Endothelial cell of umbilical vein (primary cell): ENCODE measurements at regions not wholly inside any gene's neighbourhood (a gene's known extent, or its start where the extent isn't known, plus 50 kb on each side); places are given as distances from the start of the nearest gene placed in this dataset.

Experiments
- BruUV-seq: library from RNA; stranded (reverse); fragments of 400-500 nt; replicated peaks from 2 replicates; lab custom pipeline; 2021; lab: Mats Ljungman, UMichigan
- CTCF ChIA-PET: fragments of 300-600, 350-600 bp; sonication (Branson Sonifier 250); formaldehyde crosslinking; loops from one replicate; lab custom pipeline; 2021; ENCODE audit warnings: antibody characterized with exemption, inconsistent platforms; lab: Charles Lee
- POLR2A ChIA-PET: fragments of 300-600, 350-600 bp; sonication (Branson Sonifier 250); formaldehyde crosslinking; loops from one replicate; lab custom pipeline; 2021; ENCODE audit warnings: antibody characterized with exemption, inconsistent platforms; lab: Charles Lee
- DNase-seq: peaks from one replicate; pipeline ENCODE4 v3.0.0-alpha.2; 2011; ENCODE audit warnings: low read depth, low spot score
- FAIRE-seq: peaks from 2 replicates; lab custom pipeline; 2011; peaks lifted over from hg19 to GRCh38; lab: Jason Lieb, UNC
- H2AFZ ChIP-seq: 2 replicates; pipeline ENCODE4 v1.6.0; 2012; ENCODE audit warnings: low read depth, low read length, control low read depth, inconsistent platforms
- H3K27ac ChIP-seq: 2 replicates; pipeline ENCODE4 v1.5.1; 2011; ENCODE audit warnings: low read depth, mild to moderate bottlenecking, control low read depth, low read length, moderate library complexity; ENCODE audit not compliant: insufficient read depth
- H3K27me3 ChIP-seq, 2 experiments: 2 replicates each; pipeline versions ENCODE4 v1.6.0 to v1.6.1; 2011; ENCODE audit warnings: low read length in 2 of 2, mixed read lengths in 1 of 2; ENCODE audit not compliant: control insufficient read depth in 2 of 2, insufficient read depth in 2 of 2
- H3K36me3 ChIP-seq, 2 experiments: 2 replicates in 1 of 2; 3 replicates in 1 of 2; pipeline ENCODE4 v1.5.1; 2011; ENCODE audit warnings: low read length in 2 of 2, mild to moderate bottlenecking in 1 of 2, moderate library complexity in 1 of 2; ENCODE audit not compliant: control insufficient read depth in 2 of 2, insufficient read depth in 2 of 2; ENCODE audit errors: extremely low read depth in 1 of 2
- H3K4me1 ChIP-seq: 3 replicates; pipeline ENCODE4 v1.5.1; 2011; ENCODE audit warnings: mild to moderate bottlenecking, low read length; ENCODE audit not compliant: control insufficient read depth, insufficient read depth; ENCODE audit errors: extremely low read depth
- H3K4me2 ChIP-seq: 2 replicates; pipeline ENCODE4 v1.6.1; 2011; ENCODE audit warnings: low read length, control low read depth, mixed read lengths; ENCODE audit not compliant: insufficient read depth
- H3K4me3 ChIP-seq, 3 experiments: fragments of 200-600 bp in 1 of 3; sonication (generic), shearing (Covaris generic) in 1 of 3; replicated peaks in 1 of 3; 2 replicates each; pipeline ENCODE4 v1.5.1; 2011 to 2016; ENCODE audit warnings: control low read depth in 3 of 3, low read length in 3 of 3, mild to moderate bottlenecking in 2 of 3, inconsistent platforms in 1 of 3, low read depth in 1 of 3, moderate library complexity in 1 of 3; ENCODE audit not compliant: insufficient read depth in 1 of 3
- H3K79me2 ChIP-seq: 2 replicates; pipeline ENCODE4 v1.6.0; 2012; ENCODE audit warnings: low read length, inconsistent platforms; ENCODE audit not compliant: control insufficient read depth, insufficient read depth
- H3K9ac ChIP-seq: replicated peaks from 2 replicates; pipeline ENCODE3; 2011; ENCODE audit warnings: low read length, control low read depth; ENCODE audit not compliant: insufficient read depth; ENCODE audit errors: extremely low read depth
- H3K9me1 ChIP-seq: replicated peaks from 3 replicates; pipeline ENCODE4 v1.6.0; 2011; ENCODE audit warnings: mild to moderate bottlenecking, low read length; ENCODE audit not compliant: control insufficient read depth, insufficient read depth; ENCODE audit errors: extremely low read depth
- H3K9me3 ChIP-seq: replicated peaks from 2 replicates; pipeline ENCODE4 v1.5.1; 2012; ENCODE audit warnings: low read length, inconsistent platforms; ENCODE audit not compliant: control insufficient read depth, insufficient read depth
- H4K20me1 ChIP-seq: replicated peaks from 2 replicates; pipeline ENCODE3; 2011; ENCODE audit warnings: mild to moderate bottlenecking, low read length; ENCODE audit not compliant: control insufficient read depth, insufficient read depth; ENCODE audit errors: extremely low read depth
- CTCF ChIP-seq, 2 donors: IDR thresholded peaks; 1 replicate in 1 of 2; 2 replicates in 1 of 2; pipeline ENCODE4 v1.5.1; 2011; ENCODE audit warnings: low read length in 2 of 2, mild to moderate bottlenecking in 2 of 2, moderate library complexity in 2 of 2, control low read depth in 1 of 2, inconsistent platforms in 1 of 2, low read depth in 1 of 2; ENCODE audit not compliant: insufficient read depth in 1 of 2; ENCODE audit errors: extremely low read depth in 1 of 2
- EZH2 ChIP-seq: IDR thresholded peaks from 2 replicates; pipeline ENCODE4 v1.6.1; 2012; ENCODE audit warnings: borderline replicate concordance, low read depth, mild to moderate bottlenecking, moderate library complexity, low read length, inconsistent platforms; ENCODE audit not compliant: severe bottlenecking
- FOS ChIP-seq: IDR thresholded peaks from 2 replicates; pipeline ENCODE4 v1.6.1; 2011; ENCODE audit warnings: mild to moderate bottlenecking, low read length, moderate library complexity, borderline replicate concordance; ENCODE audit not compliant: insufficient read depth
- GATA2 ChIP-seq: IDR thresholded peaks from 2 replicates; pipeline ENCODE4 v1.7.0; 2011; ENCODE audit warnings: low read depth, mild to moderate bottlenecking, moderate library complexity, mixed read lengths, low read length; ENCODE audit not compliant: insufficient read length, insufficient read depth
- JUN ChIP-seq: IDR thresholded peaks from 2 replicates; pipeline ENCODE4 v1.6.1; 2011; ENCODE audit warnings: borderline replicate concordance, low read depth; ENCODE audit not compliant: insufficient read length, insufficient read depth
- MAX ChIP-seq: IDR thresholded peaks from 2 replicates; pipeline ENCODE4 v1.6.1; 2011; ENCODE audit not compliant: insufficient read depth, insufficient read length
- MYC ChIP-seq: IDR thresholded peaks from one replicate; pipeline ENCODE4 v1.6.1; 2011; ENCODE audit warnings: mild to moderate bottlenecking, low read depth, low read length
- POLR2A ChIP-seq: IDR thresholded peaks from 2 replicates; pipeline ENCODE4 v1.6.1; 2012; ENCODE audit warnings: low read depth, mild to moderate bottlenecking, control low read depth, low read length
- POLR2AphosphoS5 ChIP-seq: IDR thresholded peaks from 2 replicates; pipeline ENCODE4 v1.6.1; 2012; ENCODE audit warnings: low read depth, mild to moderate bottlenecking, control low read depth, low read length, moderate library complexity; ENCODE audit not compliant: insufficient read depth
- dilution Hi-C: fragments of 300-500 bp; cut with MboI; formaldehyde crosslinking; loops from one replicate; pipeline ENCODE4 v1.15.0; 2019; ENCODE audit warnings: low sequenced_read_pairs; ENCODE audit not compliant: extremely low pct_ligation_motif_present
- intact Hi-C: fragments of 100-400 bp; cut with micrococcal nuclease; formaldehyde crosslinking; loops from one replicate; pipeline ENCODE4 v1.10.0; 2022

- ChIA-PET POLR2A (no interaction called here), CTCF (interaction anchor here (1.1 to 1.6 kb wide), 2 partner anchors 12 to 1018 kb away, joined by 3 to 4 read pairs; no protein-coding TSS in a partner anchor)
- no TSS peak for BruUV-seq
- dilution Hi-C loops (no loop called here), intact Hi-C loops (no loop called here)
- Histone ChIP-seq H3K79me2 (no peaks in the 10 kb centered on the region), H3K27ac (no peak overlapping the region), H2AFZ (no peak overlapping the region), H3K9me3 (no peaks in the 10 kb centered on the region), H3K9me1 (no peaks in the 10 kb centered on the region), H3K4me1 (no peaks in the 10 kb centered on the region), H4K20me1 (no peaks in the 10 kb centered on the region), H3K27me3 (no peaks in the 10 kb centered on the region), H3K9ac (no peak overlapping the region), H3K36me3 (no peaks in the 10 kb centered on the region), H3K4me3 (no peak overlapping the region), H3K4me2 (no peak overlapping the region)
- DNase-seq: peak; percentile 7
- peak; percentile 37 for FAIRE-seq
- TF ChIP-seq CTCF (IDR thresholded peaks at IDR 0.05; ENCODE audit: extremely low read depth in 1 of 2, insufficient read depth in 1 of 2, low read depth in 1 of 2, low read length in 2 of 2) (peak; percentile 18 to 30), POLR2AphosphoS5 (no peak), POLR2A (no peak)
These were observed 148.8 kb upstream of the SRD5A2 start for GRCh38 chr2:31729442-31730092.

- Histone ChIP-seq H3K4me3 (no peak overlapping the region), H4K20me1 (no peaks in the 10 kb centered on the region), H3K36me3 (no peaks in the 10 kb centered on the region), H3K79me2 (no peaks in the 10 kb centered on the region), H3K9me1 (no peaks in the 10 kb centered on the region), H2AFZ (no peak overlapping the region), H3K4me1 (no peaks in the 10 kb centered on the region), H3K27me3 (no peaks in the 10 kb centered on the region), H3K27ac (no peak overlapping the region), H3K9me3 (no peaks in the 10 kb centered on the region), H3K9ac (no peak overlapping the region), H3K4me2 (no peak overlapping the region)
- dilution Hi-C loops: no loop called here
- FAIRE-seq: no peak
- intact Hi-C loops: no loop called here
- TF ChIP-seq EZH2 (no peak), FOS (no peak), MAX (no peak), POLR2AphosphoS5 (no peak), MYC (no peak), CTCF (IDR thresholded peaks at IDR 0.05; ENCODE audit: extremely low read depth in 1 of 2, insufficient read depth in 1 of 2, low read depth in 1 of 2, low read length in 2 of 2) (no peak), GATA2 (no peak), JUN (no peak), POLR2A (no peak)
- ChIA-PET CTCF (no interaction called here), POLR2A (no interaction called here)
- DNase-seq: no peak
- no TSS peak for BruUV-seq
These were observed 148.3 kb upstream of the SRD5A2 start for GRCh38 chr2:31729065-31729439.
